Activated B cell treated with CpG ODN at 0.5 μM for 24 hours (primary cell): ENCODE measurements at regions not wholly inside any gene's neighbourhood (a gene's known extent, or its start where the extent isn't known, plus 50 kb on each side); places are given as distances from the start of the nearest gene placed in this dataset.

Experiments used
- ATAC-seq: fragments of 200-7000 bp; cut with Tn5 transposase; one replicate; pipeline ENCODE4 v1.10.0; 2021; ENCODE audit warnings: low read depth, mild to moderate bottlenecking, moderate library complexity
- CTCF ChIA-PET: fragments of 350-600 bp; sonication (Branson Sonifier 250); formaldehyde crosslinking; loops from one replicate; lab custom pipeline; 2021; ENCODE audit warnings: antibody characterized with exemption; lab: Charles Lee
- POLR2A ChIA-PET: fragments of 350-600 bp; sonication (Branson Sonifier 250); formaldehyde crosslinking; loops from one replicate; lab custom pipeline; 2021; ENCODE audit warnings: antibody characterized with exemption; lab: Charles Lee
- DNase-seq: peaks from one replicate; pipeline ENCODE4 v3.0.0; 2022
- H3K27ac Mint-ChIP-seq: one replicate; pipeline ENCODE4 v1.8.0; 2020; ENCODE audit warnings: mixed read lengths
- H3K27me3 Mint-ChIP-seq: one replicate; pipeline ENCODE4 v1.8.0; 2021; ENCODE audit warnings: mixed read lengths
- H3K36me3 Mint-ChIP-seq: one replicate; pipeline ENCODE4 v1.8.0; 2021; ENCODE audit warnings: low read depth, mixed read lengths
- H3K4me1 Mint-ChIP-seq: one replicate; pipeline ENCODE4 v1.8.0; 2021; ENCODE audit warnings: mixed read lengths
- H3K4me3 Mint-ChIP-seq: one replicate; pipeline ENCODE4 v1.8.0; 2020; ENCODE audit warnings: mild to moderate bottlenecking, mixed read lengths
- H3K9me3 Mint-ChIP-seq: one replicate; pipeline ENCODE4 v1.8.0; 2020; ENCODE audit warnings: mixed read lengths
- intact Hi-C: fragments of 100-400 bp; cut with micrococcal nuclease; formaldehyde crosslinking; loops from one replicate; pipeline ENCODE4 v1.15.1; 2024
- TF ChIP-seq, protein P1 (sequence below): fragments of 200-600 bp; IDR thresholded peaks from one replicate; pipeline ENCODE4 v1.8.0; 2022; ENCODE audit warnings: antibody characterized with exemption, mild to moderate bottlenecking

DNA sequence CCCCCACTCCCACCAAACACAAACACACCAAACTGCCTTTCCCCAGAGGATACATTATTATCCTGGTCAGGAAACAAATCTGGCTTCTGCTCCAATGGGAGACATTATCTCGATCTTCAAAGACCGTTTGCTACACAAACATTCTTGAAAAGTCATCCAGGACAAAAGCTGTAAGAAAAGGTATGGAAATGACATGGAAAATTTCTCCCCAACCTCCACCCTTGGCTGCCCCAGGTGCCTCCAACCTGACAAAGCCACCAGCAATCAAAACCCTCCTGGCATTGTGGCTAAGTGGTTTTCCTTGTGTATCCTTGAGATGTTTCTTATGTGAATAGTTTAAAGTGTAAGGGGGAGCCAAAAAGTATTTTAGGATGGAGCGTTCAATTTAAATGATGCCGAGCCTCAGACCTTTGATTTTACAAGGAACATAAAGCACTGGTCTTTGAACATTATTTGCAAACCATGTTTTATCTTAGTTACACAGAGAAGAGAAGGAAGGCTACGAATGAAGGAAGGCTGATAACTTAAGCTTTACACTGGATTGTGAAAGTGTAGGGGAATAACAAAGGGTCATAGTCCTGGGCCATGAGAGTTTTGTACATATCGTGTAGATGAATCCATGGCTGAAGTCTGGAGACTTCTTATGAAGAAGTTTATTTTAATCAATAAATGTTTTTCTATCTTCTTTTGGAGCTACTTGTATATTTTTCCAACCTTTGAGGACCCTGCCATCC, 418.9 kb upstream of the TMTC1 start:
- intact Hi-C loops: no loop called here

DNA sequence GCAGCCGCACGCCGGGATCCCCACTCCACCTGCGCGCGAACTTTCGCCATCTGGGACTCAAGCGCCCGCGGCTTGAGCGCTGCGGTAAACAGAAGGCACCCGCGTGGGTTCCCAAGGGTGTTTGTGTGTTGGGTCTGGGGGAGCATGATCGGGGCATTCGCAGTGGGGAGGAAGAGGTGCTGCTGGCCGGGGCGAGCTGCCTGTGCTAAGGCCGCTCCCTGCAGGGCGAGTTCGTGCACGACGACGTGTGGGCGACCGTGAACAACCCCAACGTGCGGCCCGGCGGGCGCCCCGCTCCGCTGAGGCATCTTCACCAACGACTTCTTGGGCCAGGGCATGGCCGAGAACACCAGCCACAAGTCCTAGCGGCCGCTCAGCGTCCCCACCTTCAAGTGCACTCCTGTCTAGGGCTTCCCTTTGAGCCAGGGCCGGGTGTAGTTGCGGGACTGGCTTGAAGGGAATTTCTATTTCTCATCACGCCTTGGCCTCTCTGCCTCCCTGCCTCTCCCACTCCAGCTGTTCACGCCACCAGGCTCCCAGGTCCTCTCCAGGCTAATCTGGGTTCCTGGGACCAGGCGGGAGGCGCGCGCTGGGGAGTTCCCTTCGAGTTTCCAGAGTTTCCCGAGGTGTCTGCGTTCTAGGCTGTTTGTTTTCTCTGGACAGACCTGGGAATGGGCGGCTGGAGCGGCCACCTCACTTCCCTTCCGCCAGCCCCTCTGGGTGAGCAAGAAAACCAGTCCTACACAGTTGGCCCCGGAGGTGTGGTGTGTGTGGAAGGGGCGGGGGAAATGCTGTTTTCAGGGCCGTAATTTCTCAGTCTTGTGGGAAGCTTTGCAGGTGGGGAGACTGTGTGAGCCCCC, 417.8 kb upstream of the TMTC1 start:
- no peaks in the 10 kb centered on the region for H3K36me3 Mint-ChIP-seq
- POLR2A ChIA-PET: no interaction called here

More for the DNA sequence above, 418.9 kb upstream of the TMTC1 start:
- ChIA-PET POLR2A (no interaction called here), CTCF (no interaction called here)
- Mint-ChIP-seq H3K36me3 (no peaks in the 10 kb centered on the region), H3K4me1 (no peaks in the 10 kb centered on the region), H3K4me3 (no peak overlapping the region), H3K27me3 (peaks cover 6% of the 10 kb centered on the region), H3K27ac (no peak overlapping the region), H3K9me3 (peaks cover 2% of the 10 kb centered on the region)
- no peak for DNase-seq
- ATAC-seq: no peak
- TF ChIP-seq, protein P1, sequence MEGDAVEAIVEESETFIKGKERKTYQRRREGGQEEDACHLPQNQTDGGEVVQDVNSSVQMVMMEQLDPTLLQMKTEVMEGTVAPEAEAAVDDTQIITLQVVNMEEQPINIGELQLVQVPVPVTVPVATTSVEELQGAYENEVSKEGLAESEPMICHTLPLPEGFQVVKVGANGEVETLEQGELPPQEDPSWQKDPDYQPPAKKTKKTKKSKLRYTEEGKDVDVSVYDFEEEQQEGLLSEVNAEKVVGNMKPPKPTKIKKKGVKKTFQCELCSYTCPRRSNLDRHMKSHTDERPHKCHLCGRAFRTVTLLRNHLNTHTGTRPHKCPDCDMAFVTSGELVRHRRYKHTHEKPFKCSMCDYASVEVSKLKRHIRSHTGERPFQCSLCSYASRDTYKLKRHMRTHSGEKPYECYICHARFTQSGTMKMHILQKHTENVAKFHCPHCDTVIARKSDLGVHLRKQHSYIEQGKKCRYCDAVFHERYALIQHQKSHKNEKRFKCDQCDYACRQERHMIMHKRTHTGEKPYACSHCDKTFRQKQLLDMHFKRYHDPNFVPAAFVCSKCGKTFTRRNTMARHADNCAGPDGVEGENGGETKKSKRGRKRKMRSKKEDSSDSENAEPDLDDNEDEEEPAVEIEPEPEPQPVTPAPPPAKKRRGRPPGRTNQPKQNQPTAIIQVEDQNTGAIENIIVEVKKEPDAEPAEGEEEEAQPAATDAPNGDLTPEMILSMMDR: no peak

DNA sequence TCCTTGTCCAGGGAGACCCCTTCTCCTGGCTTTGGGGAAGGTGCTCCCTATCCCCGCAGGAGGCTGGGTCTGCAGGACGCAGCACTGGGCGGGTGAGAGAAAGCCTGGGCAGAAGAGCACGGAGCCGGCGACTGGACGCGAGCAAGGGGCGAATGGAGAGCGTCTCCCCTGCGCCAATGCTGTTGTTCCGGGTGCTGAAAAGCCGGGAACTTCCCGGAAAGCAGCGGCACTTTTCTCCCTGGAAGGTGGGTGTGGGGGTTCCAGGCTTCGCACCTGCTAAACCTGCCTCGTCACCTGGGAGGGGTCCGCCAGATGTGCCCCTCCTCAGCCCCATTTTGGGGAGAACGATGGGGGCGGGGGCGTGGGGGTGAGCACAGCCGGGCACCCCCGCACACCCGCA, 417.1 kb upstream of the TMTC1 start:
- H3K27ac Mint-ChIP-seq: no peak overlapping the region
- no peaks in the 10 kb centered on the region for H3K4me1 Mint-ChIP-seq
- intact Hi-C loops: no loop called here

More for the DNA sequence above, 417.8 kb upstream of the TMTC1 start:
- TF ChIP-seq, protein P1: no peak
- Mint-ChIP-seq H3K27me3 (peaks cover 6% of the 10 kb centered on the region), H3K4me3 (no peak overlapping the region), H3K4me1 (no peaks in the 10 kb centered on the region), H3K9me3 (peaks cover 2% of the 10 kb centered on the region), H3K27ac (no peak overlapping the region)
- no peak for DNase-seq
- ATAC-seq: no peak
- intact Hi-C loops: no loop called here
- CTCF ChIA-PET: no interaction called here

DNA sequence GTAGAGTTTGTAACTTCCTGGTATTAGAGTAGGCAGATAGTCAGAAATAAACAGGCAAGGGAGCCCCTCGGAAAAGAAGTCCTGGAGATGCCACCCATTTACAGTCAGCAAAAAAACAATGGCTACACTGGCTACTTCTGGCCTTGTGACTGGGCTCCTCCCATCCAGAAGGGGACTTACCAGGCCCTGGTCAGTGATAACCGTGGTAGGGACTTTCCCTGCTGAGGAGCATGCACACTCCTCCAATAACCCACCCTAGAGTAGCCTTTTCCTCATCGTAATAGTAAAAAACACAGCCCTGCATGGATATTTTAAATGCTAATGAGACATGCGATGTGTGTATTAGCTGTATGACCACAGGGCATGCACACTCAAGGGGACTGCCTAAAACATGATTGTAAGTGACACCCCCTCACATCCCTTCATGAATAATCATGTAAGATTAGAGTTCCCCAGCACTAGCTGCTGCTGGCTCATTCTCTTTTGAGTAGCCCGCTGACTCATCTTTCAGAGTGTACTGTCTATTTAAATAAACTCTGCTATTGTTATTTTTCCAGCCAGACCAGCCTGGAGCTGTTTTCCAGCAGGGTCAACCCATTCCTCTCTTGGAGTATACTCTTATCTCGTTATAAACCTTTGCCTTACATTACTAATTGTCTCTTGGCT, 413.8 kb upstream of the TMTC1 start:
- no peaks in the 10 kb centered on the region for H3K9me3 Mint-ChIP-seq
- no peaks in the 10 kb centered on the region for H3K4me1 Mint-ChIP-seq
- ATAC-seq (no peak), DNase-seq (no peak)
- intact Hi-C loops: no loop called here
- TF ChIP-seq, protein P1: no peak
- peaks cover 6% of the 10 kb centered on the region for H3K27me3 Mint-ChIP-seq
- H3K27ac Mint-ChIP-seq: no peak overlapping the region
- CTCF ChIA-PET: no interaction called here
- POLR2A ChIA-PET: no interaction called here
- H3K4me3 Mint-ChIP-seq: no peak overlapping the region
- H3K36me3 Mint-ChIP-seq: no peaks in the 10 kb centered on the region

More for the DNA sequence above, 417.1 kb upstream of the TMTC1 start:
- ATAC-seq (no peak), DNase-seq (no peak)
- no peak overlapping the region for H3K4me3 Mint-ChIP-seq
- TF ChIP-seq, protein P1: no peak
- no peaks in the 10 kb centered on the region for H3K36me3 Mint-ChIP-seq
- H3K27me3 Mint-ChIP-seq: peaks cover 6% of the 10 kb centered on the region
- ChIA-PET CTCF (no interaction called here), POLR2A (no interaction called here)
- H3K9me3 Mint-ChIP-seq: peaks cover 2% of the 10 kb centered on the region
